A204.1 (cell line): ENCODE measurements at regions not wholly inside any gene's neighbourhood (a gene's known extent, or its start where the extent isn't known, plus 50 kb on each side); places are given as distances from the start of the nearest gene placed in this dataset.

Experiments used
- FAIRE-seq: peaks from 2 replicates; lab custom pipeline; 2012; peaks lifted over from hg19 to GRCh38; lab: Jason Lieb, UNC

DNA sequence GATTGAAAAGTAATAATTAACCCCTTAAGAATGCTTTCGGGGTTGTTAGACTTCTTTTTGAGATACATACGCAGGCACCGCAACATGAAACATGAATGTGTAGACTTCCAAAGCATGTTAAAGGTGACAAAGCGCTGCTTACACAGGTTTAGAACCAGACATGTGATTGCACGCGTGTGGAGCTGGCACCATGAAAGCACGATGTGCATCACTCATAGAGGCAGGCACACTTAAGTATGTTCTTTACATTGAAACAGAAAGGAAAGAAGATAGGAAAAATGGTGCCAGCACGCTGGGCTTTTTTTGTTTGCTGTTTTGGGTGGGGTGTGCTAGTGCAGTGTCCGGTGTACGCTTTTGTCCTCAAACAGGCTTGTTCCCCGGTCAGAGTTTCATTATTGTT is 83.6 kb upstream of the PPARA start:
- FAIRE-seq = no peak

DNA sequence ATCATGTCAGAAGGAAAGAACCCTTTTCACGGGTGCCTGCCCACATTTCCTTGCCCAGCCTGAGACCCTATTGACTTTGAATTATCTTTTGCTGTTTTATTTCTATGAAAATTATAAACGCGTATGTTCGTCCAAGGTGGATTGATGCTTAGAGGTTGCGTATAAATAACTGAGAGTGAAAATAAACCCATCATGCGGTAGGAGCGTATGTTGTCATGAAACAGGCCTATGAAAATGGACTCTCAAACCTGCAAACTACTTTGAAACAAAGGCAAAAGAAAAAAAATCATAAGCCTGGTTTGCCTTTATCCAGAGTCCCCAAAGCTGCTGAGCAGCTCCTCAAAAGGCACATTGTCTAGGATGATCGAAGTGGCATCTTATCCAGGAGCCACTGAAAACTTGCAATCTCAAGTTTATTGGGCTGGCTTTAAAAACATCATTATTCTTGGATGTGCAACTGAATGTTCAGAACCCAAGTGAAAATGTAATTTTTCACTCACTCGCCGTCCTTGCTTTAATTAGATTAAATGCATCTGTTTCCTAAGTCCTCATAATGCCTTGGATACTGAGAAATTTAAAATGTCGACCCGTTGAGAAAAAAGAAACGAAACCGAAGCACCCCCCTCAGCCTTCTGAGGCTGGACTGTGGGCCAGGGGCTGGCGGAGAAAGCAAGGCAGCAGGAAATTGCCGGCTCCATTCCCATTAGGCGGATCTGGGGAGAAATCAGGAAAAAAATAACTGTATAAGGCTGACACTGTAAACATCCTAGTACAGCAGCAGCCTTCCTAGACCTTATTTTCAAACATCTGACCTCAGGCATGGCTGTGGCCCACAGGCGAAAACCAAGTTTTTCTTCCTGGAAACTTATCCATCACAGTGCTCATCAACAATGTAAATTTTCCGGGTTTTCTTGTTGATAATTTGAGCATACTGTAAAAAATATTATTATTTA is 82.9 kb upstream of the PPARA start:
- peak; percentile 76 for FAIRE-seq

DNA sequence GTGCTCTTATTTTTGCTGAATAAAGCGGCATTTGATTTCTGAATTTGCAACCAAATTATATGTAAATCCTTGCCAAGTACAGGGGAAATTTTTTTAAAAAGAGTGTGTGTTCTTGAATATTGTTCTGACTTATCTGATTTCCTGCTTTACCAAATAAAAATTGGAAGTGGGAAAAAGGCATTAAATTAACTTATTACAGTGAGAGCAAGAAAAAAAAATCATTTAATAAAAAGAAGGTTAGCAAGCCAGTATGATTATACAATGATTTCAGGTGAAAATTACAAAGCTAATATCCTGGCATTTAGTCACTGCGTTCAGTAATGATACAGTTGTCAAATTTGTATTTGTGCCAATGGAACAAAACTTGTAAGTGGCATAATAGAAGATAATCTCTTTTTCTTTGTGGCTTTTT is 82.1 kb upstream of the PPARA start:
- FAIRE-seq = no peak

DNA sequence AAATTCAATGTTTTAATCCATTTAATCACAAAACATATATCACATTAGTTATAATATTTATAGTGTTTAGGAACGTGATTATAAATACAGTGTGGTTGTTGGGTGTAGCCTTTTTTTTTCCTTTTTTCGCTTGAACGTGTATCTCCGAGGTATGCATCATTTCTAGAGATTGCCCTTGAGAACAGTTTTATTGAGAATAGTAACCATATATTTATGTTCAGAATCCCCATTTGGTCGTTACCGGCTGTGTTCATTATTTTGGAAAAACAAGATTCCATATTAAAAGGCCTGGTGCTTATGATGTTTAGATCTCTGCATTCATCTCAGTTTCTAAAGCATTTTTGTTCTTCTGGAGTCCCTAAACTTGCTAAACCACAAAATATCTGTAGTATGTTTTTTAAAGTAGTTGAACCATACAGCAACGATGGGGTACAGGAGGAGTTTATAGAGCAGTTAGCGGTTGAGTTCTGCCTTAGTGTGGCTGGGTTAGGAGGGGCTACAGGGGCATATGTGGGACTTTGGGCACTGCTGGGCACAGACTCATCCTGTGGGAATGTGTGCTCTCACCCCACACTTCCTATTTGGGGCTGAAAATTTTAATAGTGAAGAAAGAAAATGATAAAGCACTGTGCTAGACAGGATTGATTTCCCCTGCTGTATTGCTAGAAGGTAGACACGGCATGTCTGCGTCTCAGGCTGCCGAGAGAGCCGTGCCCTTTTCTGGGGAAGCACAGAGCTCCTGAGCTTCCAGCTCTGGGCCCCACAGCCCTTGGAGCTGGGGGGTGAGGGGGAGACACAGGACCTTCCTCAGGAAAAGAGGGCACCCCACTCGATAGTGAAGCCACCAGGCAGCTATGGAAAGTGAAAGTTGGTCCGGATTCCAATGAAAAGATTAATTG is 81.5 kb upstream of the PPARA start:
- peak; percentile 66 for FAIRE-seq

DNA sequence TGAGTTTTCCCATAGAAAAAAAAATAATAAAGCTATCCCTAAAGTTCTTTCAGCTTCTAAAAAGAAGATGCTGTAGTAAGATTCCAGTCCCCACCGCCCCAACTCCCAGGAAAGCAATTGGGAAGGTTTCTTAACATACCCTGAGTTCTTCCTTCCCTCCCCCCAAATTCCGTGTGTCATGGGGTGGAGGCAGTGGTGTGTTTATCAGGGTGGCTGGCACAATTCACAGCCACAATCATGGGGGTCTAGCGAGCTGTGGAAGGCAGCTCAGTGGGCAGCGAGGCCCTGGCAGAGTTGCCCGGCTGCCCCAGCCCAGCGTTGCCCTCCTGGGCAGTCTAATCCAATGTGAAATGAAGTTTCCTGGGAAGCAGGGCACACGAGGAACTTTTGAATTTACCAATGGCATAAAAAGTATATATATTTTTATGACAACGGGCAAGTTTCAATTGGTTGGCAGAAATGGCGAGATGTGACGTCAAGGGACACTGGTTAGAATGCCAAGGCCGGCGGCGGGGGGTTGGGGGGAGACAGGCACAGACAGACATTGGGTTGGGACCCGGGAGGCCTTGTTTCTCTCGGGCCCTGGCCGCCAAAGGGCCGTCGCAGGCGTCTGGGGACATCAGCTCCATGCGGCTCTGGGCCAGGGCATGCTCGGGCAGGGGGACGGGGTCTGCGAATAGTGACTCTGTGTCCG is 80.7 kb upstream of the PPARA start:
- FAIRE-seq = peak; percentile 97

DNA sequence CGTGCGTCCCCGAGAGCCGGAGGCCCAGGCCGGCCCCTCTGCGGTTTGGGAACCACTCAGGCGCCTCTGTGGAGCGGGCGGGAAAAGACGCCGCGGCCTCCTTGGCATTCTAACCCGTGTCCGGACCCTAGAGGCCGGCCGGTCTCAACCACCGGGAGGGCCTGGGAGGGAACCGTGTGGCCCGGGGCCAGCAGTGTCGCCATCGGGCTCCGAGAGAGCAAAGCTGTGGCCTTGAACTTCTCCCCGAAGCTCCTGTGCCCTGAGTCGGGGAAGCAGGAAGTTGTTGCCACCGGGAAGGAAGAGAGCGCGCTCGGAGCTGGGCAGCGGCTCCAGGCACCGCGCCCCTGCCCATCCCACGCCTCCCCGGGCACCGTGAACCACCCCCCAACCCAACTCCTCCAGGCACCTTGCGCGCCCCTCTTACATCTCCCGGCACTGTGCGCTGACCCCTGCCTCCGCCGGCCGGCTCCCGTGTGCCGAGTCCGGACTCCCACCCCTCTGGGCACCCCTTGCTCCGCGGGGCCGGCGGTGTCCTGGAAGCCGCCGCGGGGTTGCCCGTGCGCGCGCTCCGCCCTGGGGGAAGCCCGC is 80.0 kb upstream of the PPARA start:
- FAIRE-seq = no peak

DNA sequence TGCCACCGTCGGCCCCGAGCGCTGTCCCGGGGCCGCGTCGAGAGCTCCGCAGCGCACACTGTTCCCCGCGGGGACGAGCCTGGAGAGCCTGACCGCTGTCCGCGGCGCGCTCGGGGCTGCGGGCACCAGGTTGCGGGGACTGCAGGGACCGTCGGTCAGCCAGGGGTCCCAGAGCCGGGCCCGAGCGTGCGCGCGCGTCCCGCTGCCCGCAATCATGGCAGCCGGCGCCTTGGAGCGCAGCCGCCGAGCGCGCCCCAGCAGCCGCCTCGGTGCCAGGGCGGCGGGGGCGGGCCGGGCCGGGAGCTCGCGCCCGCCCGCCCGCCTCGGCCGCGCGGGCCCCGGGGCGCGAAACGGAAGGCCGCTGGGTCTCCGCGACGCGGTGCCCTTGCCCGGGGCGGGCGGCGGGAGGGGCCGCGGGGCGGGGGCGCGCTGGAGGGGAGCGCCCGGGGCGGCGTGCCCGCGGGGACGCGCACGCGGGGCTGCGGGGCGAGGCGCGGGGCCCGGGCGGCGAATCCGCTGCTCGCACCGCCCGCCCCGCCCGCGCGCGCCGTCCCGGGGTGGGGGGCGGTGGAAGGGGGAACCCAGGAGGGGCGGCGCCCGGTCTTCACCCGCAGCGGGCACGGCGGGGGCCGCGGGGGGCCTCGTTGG is 79.4 kb upstream of the PPARA start:
- no peak for FAIRE-seq

DNA sequence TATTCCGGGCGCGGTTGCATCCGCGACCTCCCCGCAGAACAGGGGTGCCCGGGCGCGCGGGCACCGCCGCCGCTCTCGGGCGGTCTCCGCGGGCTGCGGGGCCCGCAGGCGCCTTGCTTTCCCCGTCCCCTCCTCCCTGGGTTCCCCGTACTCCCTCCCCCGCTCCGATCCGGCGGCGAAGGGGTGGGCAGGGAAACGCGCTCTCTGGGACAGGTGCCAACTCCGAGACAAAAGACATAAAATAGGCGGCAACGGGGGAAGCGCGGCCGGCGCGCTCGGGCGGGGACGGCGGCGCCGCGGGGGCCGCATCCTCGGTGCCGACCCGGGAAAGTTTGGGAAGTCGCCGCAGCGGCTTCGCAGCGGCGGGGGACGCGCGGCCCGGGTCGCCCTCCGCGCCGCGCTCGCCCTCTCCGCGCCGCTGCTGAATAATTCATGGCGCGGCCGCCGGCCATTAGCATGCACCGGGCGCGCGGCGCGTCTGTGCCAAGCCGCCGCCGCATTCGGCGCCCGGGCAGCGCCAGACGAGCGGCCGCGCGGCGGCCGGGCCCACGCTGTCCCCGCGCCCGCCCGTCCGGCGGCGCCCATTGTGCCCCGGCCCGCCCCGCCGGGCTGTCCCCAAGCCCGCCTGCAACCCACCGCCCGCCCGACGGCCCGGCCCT is 78.7 kb upstream of the PPARA start:
- FAIRE-seq = no peak

DNA sequence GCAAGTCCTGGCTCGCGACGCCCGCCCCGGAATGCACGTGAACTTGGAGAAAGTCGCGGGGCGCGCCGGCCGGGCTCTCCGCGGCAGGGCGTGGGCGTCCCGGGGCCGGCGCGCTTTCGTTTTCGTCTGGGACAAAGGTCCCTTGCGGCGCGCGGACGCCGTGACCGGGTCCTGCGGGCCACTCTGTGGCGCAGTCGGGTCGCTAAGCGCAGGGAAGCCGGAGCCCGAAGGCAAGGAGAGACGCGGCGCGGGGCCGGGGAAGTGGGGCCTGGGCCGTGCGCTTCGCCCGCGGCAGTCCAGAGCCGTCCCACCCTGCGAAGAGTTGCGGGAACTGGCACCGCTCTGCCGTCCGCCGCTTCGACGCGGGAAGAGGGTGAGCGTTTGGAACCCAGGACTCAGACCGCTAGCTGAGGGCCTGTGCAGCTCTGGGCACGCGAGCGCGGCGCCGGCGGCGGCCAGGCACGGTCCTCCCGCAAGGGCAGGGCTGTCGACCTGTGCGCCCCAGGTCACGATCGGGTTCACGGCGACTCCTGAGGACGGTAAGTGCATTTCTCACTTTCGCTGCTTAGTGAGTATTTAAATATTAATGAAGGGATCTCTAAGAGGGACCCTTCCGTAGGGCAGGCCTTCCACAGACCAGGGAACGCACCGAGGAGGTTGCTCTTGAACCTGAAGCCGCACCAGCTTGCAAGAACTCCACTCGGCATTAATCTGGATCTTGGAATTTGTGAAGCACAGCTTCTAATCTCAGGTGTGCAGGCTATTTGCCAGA is 78.0 kb upstream of the PPARA start:
- FAIRE-seq = no peak

DNA sequence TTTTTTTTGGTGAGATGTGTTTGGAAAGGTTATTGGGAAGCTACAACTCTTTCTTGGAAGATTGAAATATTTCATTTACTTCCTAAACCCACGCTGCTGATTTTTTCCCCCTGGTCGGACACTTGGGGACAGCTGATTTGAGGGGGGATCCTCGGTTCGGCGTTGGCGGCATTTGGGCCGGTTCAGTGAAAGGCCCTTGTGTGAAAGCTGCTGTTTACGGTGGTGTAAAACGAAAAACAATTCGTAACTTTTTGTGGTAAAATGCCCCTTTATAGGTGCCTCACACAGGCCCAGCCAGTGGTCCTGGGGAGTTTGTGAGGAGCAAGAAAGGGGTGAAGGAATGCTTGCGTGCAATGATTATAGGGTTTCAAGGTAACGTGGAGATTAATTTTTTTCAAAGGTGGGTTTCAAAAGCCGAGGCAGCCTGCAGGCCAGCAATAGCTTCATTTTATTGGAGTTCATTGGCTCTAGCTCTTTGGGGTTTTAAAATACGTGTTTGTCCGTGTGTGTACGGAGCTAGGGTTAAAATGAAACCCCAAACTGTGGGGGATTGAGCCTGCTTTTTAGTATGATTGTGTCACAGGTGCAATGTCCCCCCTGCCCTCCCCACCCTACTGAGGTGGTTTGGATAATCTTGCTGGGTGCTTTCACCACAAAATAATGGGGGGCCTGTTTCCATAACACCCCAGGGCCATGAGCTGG is 77.2 kb upstream of the PPARA start:
- no peak for FAIRE-seq

DNA sequence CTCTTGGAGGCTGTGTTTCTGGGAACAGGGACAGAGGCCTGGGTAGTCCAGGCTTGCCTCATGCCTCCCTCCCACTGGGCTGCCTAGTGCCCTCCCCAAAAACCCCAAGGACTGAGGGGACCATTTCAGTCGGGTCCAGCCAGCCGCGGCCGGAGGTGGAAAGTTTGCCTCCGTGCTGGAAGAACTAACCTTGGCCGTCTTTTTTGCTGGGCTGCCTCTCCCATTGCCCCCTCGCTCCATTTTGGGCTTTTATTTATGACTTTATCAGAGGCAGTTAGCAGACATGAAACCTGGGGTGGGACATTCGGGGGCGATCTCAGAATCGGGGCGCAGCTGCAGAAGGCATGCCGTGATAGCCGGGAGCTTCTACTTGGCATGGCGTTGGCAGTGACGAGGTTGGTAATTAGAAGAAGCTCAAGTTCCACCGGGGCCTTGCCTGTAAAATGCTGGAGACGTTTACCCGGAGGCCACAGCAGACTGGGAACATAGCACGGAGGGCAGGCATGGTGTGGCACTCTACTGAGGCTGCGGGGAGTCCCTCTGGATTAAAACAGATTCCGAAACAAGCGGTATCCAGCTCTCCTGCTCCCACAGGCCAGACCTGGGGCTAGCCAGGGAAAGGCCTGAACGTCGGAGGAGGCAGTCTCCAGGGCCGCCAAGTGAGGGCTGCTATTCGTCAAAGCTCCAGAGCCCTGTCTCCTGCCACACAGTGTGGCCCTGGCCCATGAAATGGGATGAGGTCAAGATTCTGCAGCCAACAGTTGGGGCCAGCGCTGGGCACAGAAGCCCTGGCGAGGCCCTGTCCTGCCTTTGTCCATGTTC is 76.4 kb upstream of the PPARA start:
- no peak for FAIRE-seq

DNA sequence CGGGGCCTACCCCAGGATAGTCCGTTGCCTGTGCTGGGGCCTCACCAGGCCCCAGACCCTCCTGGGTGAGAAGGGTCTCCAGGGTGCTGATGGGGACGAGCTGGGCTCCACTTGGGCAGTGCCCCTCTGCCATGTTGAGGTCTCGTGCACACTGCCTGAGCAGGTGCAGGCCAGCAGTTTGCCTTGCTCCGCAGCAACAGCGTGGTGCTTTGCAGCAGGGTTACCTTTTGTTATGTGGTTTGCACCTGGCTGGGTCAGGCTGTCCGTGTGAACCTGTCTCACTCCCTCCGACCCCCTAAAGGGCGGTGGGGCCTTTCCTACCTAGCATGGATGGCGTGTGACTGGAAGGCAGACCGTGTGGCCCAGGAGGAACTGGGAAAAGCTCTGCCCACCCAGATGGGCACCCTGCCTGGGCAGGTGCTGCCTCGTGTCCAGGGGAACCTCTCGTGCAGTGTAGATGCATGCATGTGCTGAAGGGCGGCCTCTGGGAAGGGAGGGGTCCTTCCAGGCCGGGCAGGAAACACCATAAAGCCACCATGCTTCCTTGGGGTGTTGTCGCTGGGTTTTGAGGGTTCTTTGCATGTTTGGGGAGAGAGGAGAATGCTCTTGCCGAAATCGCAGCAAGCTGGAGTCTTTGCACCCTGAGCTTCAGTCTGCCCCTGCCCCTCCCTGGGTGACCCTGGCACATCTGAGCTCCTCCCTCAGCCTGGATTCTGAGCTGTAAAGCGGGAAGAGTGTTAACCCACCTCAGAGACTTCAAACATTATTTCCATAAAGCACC is 75.4 kb upstream of the PPARA start:
- no peak for FAIRE-seq

DNA sequence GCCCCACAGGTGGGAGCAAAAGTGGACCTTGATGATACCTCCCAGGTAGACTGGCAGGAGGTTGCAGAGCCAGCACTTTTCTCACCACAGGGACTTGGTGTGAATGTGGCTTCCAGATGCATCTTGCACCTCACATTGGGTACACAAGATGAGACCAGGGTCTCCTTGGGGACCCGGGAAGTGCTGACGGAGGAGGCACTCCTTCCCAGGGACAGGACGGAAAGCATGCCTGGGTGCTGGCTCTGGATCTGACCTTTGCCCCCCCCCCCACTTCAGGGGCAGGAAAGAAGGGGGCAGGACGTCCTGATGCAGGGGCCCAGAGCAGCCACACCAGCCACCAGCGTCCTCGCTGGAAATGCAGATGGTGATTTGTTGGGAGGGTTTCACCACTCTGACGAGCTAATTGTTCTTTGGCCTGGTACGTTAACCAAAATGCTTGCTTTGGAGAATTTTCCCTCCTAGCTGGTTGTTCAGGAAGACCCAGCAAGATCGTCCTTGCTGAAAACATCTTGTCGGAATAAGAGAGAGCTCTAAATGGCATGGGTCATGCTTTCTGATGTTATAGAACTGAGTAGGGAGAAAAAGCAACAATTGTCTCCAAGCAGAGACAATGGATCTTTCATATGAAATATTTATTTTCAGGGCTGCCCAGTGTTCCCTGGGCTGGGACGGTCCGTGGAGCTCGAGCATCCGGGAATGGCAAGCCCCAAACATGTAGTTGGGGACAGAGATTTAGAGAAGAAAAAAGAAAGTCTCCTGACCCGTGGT is 74.4 kb upstream of the PPARA start:
- FAIRE-seq = no peak

DNA sequence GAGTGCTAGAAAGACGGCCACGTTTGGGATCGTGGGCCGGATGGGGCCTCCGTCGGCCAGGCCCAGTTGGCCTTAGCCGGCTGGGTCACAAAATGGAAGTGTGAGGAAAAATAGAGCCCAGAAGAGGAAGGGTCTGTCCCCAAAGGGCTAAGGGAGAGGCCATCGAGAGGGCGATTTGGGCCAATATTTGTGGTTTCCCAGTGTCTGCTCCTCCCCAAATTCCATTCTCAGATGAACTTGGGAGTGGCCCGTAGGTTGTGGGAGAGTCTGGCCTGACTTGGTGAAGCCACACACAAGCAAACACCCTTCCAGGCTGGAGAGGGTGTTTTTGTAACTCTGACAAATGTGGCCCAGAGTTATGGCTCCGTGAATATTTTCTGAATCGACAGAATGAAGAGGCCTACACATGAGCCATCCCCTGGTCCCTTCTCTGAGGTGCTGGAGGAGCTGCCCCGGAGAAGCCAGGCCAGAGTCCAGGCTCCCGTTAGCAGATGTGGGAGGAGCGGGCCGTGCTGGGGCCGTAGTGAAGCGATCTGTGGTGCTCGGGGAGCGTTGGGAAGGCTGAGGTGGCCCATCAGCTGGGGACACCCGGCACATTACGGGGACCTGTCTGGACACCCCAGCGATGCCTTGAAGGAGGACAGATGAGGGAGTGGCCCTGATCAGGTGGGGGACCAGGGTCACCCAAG is 73.5 kb upstream of the PPARA start:
- no peak for FAIRE-seq

DNA sequence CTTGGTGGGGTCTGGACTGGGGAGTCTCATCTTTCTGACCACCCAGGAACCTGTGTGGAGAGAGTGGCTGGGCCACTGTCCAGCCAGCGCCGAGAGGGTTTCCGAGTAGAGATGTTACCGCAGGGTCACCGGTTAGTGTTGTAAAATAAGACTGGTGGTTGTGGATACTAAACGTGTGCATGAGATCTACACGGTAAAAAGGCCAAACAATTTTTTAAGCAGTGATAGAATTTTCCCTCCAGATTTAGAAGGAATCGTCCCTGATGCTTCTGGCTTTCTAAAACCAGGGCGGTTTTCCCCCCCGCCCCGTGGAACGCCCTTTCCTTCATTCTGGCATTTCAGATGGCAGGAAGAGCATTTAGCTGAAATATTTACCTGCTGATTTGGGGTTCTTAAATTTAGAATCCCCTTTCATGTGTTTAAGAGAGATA is 72.6 kb upstream of the PPARA start:
- FAIRE-seq = peak; percentile 23
